AG04450 (cell line): ENCODE measurements at regions not wholly inside any gene's neighbourhood (a gene's known extent, or its start where the extent isn't known, plus 50 kb on each side); places are given as distances from the start of the nearest gene placed in this dataset.

Experiments used
- CTCF ChIA-PET: fragments of 300-600, 350-600 bp; formaldehyde crosslinking; extraction: SDS; loops from one replicate; lab custom pipeline; 2022; ENCODE audit warnings: antibody characterized with exemption, inconsistent platforms; lab: Charles Lee
- POLR2A ChIA-PET: fragments of 350-600 bp; formaldehyde crosslinking; extraction: SDS; loops from one replicate; lab custom pipeline; 2021; ENCODE audit warnings: antibody characterized with exemption, inconsistent platforms; lab: Yijun Ruan, JAX
- DNase-seq: peaks from one replicate; pipeline ENCODE4 v3.0.0-alpha.2; 2011; ENCODE audit warnings: low read depth, low spot score
- H3K27ac ChIP-seq: one replicate; pipeline ENCODE4 v1.5.1; 2012; ENCODE audit warnings: low read depth, low read length, control low read depth
- H3K27me3 ChIP-seq: one replicate; pipeline ENCODE4 v1.6.0; 2012; ENCODE audit warnings: low read length; ENCODE audit not compliant: control insufficient read depth, insufficient read depth
- H3K4me3 ChIP-seq: 2 replicates; pipeline ENCODE4 v1.5.1; 2011; ENCODE audit warnings: mild to moderate bottlenecking, low read depth, low read length, control low read depth
- H3K9me3 ChIP-seq: 2 replicates; pipeline ENCODE4 v1.5.1; 2012; ENCODE audit warnings: low read length; ENCODE audit not compliant: control insufficient read depth, insufficient read depth
- TF ChIP-seq, protein P1 (sequence below): IDR thresholded peaks from 2 replicates; pipeline ENCODE4 v1.5.1; 2011; ENCODE audit warnings: low read depth, low read length, control low read depth, inconsistent platforms

DNA sequence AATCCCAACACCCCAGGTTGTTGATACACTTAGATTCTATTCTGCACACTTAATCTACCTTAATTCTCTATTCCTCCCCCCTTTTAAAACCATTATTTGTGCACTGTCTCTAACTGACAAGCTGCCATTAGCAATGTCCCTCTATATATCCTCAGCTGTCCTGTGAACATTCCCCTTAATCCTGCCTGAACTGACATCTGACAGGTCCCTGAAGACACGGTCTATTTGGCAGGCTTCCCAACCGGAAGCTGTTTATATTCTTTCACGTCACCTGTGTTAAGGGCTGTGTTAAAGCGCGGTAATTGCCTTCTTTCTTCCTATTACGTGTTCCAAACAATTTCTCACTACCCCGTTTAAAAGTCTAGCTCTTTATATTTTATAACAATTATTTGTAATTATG, 277.3 kb downstream of the CDH9 start:
- DNase-seq, result no peak
- ChIA-PET CTCF (no interaction called here), POLR2A (no interaction called here)
- Histone ChIP-seq H3K4me3 (no peak overlapping the region), H3K9me3 (peaks cover 3% of the 10 kb centered on the region; the same call in 1 of the 2 replicates), H3K27ac (no peak overlapping the region), H3K27me3 (no peaks in the 10 kb centered on the region)
- TF ChIP-seq, protein P1, sequence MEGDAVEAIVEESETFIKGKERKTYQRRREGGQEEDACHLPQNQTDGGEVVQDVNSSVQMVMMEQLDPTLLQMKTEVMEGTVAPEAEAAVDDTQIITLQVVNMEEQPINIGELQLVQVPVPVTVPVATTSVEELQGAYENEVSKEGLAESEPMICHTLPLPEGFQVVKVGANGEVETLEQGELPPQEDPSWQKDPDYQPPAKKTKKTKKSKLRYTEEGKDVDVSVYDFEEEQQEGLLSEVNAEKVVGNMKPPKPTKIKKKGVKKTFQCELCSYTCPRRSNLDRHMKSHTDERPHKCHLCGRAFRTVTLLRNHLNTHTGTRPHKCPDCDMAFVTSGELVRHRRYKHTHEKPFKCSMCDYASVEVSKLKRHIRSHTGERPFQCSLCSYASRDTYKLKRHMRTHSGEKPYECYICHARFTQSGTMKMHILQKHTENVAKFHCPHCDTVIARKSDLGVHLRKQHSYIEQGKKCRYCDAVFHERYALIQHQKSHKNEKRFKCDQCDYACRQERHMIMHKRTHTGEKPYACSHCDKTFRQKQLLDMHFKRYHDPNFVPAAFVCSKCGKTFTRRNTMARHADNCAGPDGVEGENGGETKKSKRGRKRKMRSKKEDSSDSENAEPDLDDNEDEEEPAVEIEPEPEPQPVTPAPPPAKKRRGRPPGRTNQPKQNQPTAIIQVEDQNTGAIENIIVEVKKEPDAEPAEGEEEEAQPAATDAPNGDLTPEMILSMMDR, result no peak

DNA sequence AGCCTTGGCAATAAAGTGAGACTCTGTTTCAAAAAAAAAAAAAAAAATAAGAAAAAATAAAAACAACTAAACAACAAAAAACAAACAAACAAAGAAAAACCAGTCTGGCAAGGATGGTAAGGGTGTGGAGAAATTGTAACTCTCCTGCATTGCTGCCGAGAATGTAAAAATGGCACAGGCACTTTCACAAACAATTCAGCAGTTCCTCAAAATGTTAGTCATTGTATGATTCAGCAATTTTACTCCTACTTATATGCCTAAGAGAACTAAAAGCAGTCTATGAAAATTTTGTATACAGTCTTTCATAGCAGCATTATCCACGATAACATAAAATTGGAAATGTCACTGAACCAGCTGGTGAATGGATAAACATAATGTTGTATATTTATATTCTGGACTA, 280.4 kb downstream of the CDH9 start:
- H3K9me3 ChIP-seq, result peaks cover 3% of the 10 kb centered on the region; the same call in 1 of the 2 replicates
- no peak overlapping the region for H3K4me3 ChIP-seq
- TF ChIP-seq, protein P1, result no peak
- ChIA-PET POLR2A (no interaction called here), CTCF (no interaction called here)
- no peaks in the 10 kb centered on the region for H3K27me3 ChIP-seq
- no peak overlapping the region for H3K27ac ChIP-seq
- DNase-seq, result no peak

DNA sequence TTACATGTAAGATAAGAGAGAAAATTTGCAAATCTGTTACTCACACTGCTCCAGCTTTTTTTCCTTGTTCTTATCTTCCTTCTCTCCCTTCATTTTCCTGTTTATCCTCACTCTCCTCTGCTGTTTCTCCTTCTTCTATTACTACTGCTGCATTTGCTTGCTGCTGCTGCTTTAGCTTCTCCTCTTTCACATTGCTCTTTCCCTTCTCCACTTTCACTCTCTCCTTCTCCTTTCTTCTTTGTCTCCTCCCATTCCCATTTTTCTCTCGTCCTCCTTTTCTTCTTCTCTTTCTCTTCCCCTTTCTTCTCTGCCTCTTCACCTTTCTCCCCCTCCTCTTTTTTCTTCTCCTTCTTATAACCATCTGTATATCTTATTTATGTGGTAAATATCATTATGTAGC, 288.6 kb downstream of the CDH9 start:
- no peak for DNase-seq
- Histone ChIP-seq H3K27ac (no peak overlapping the region), H3K27me3 (no peaks in the 10 kb centered on the region), H3K9me3 (peaks cover 3% of the 10 kb centered on the region), H3K4me3 (no peak overlapping the region)
- TF ChIP-seq, protein P1, result no peak
- ChIA-PET CTCF (interaction anchor here (0.8 kb wide), 1 partner anchor 71 kb away, joined by 3 read pairs; no protein-coding TSS in a partner anchor), POLR2A (no interaction called here)

DNA sequence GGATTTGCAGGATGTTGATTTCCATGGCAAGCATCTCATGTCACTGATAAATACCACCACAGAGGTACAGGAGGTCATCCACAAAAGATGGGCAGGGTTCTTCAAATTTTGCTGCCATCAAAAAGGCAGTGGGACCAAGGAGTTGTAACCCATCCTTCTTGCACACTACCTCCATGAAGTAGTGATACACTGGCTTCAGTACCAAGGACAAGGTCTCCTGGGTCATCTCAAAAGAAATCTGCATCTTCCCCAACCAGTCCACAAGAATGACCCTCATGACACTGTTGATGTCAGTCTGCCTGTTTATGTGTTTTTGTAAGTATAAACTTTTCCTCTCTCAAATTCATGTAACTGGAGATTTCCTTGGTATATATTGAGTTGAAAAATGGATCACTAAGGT, 298.2 kb downstream of the CDH9 start:
- CTCF ChIA-PET, result no interaction called here

More for the DNA sequence above, 298.2 kb downstream of the CDH9 start:
- DNase-seq, result no peak
- Histone ChIP-seq H3K27me3 (no peaks in the 10 kb centered on the region), H3K4me3 (no peak overlapping the region), H3K27ac (no peak overlapping the region), H3K9me3 (peaks cover 3% of the 10 kb centered on the region; the same call in 1 of the 2 replicates)
- POLR2A ChIA-PET, result no interaction called here
- TF ChIP-seq, protein P1, result no peak
